Liver (tissue), 8 donors: ENCODE measurements at regions not wholly inside any gene's neighbourhood (a gene's known extent, or its start where the extent isn't known, plus 50 kb on each side); places are given as distances from the start of the nearest gene placed in this dataset.

Experiments used
- DNase-seq: peaks from one replicate; pipeline ENCODE4 v3.0.0-alpha.2; 2017; ENCODE audit warnings: low spot score
- H3K27ac ChIP-seq, 2 donors: one replicate each; pipeline ENCODE4 v1.7.0; 2013; ENCODE audit warnings: inconsistent platforms in 2 of 2, low read length in 2 of 2, control low read depth in 1 of 2, low read depth in 1 of 2, mild to moderate bottlenecking in 1 of 2
- H3K27me3 ChIP-seq, 4 donors: one replicate each; pipeline versions ENCODE4 v1.6.1 to v1.7.0; 2013; ENCODE audit warnings: low read length in 3 of 4, inconsistent platforms in 1 of 4, mild to moderate bottlenecking in 1 of 4, moderate library complexity in 1 of 4; ENCODE audit not compliant: control insufficient read depth in 4 of 4, insufficient read depth in 4 of 4
- H3K36me3 ChIP-seq, 4 donors: one replicate each; pipeline versions ENCODE4 v1.6.1 to v1.7.0; 2013; ENCODE audit warnings: low read length in 3 of 4, mild to moderate bottlenecking in 3 of 4, low read depth in 1 of 4, moderate library complexity in 1 of 4; ENCODE audit not compliant: control insufficient read depth in 4 of 4, insufficient read depth in 3 of 4
- H3K4me1 ChIP-seq, 4 donors: one replicate each; pipeline versions ENCODE4 v1.6.1 to v1.7.0; 2013; ENCODE audit warnings: low read length in 3 of 4, mild to moderate bottlenecking in 3 of 4, moderate library complexity in 1 of 4; ENCODE audit not compliant: control insufficient read depth in 4 of 4, insufficient read depth in 4 of 4
- H3K4me3 ChIP-seq, 3 donors: one replicate each; pipeline versions ENCODE4 v1.6.1 to v1.7.0; 2013; ENCODE audit warnings: low read length in 3 of 3, control low read depth in 1 of 3, low read depth in 1 of 3, mild to moderate bottlenecking in 1 of 3
- H3K9ac ChIP-seq, 2 donors: one replicate each; pipeline ENCODE4 v1.7.0; 2013; ENCODE audit warnings: low read length in 2 of 2, mild to moderate bottlenecking in 2 of 2, moderate library complexity in 2 of 2, control low read depth in 1 of 2, low read depth in 1 of 2
- H3K9me3 ChIP-seq, 4 donors: one replicate each; pipeline versions ENCODE4 v1.6.1 to v1.7.0; 2013; ENCODE audit warnings: low read length in 3 of 4; ENCODE audit not compliant: control insufficient read depth in 4 of 4
- ATF3 ChIP-seq: IDR thresholded peaks from 2 replicates; pipeline ENCODE4 v1.6.1; 2016; ENCODE audit warnings: antibody characterized with exemption
- EGR1 ChIP-seq, 2 donors: IDR thresholded peaks; 2 replicates each; pipeline ENCODE4 v1.6.1; 2016 to 2018; ENCODE audit warnings: antibody characterized with exemption in 2 of 2, low read depth in 2 of 2
- FOXA1 ChIP-seq: IDR thresholded peaks from 2 replicates; pipeline ENCODE4 v1.6.1; 2016; ENCODE audit warnings: antibody characterized with exemption
- FOXA2 ChIP-seq: IDR thresholded peaks from 2 replicates; pipeline ENCODE4 v1.6.1; 2016; ENCODE audit warnings: antibody characterized with exemption
- GABPA ChIP-seq, 2 donors: IDR thresholded peaks in 1 of 2; conservative IDR thresholded peaks in 1 of 2; 2 replicates each; pipeline ENCODE4 v1.6.1; 2016; ENCODE audit warnings: antibody characterized with exemption in 2 of 2, mild to moderate bottlenecking in 1 of 2, moderate library complexity in 1 of 2
- HNF4A ChIP-seq, 2 donors: conservative IDR thresholded peaks; 2 replicates each; pipeline ENCODE4 v1.6.1; 2016; ENCODE audit warnings: antibody characterized with exemption in 2 of 2, mild to moderate bottlenecking in 2 of 2
- HNF4G ChIP-seq: IDR thresholded peaks from 2 replicates; pipeline ENCODE4 v1.6.1; 2016; ENCODE audit warnings: antibody characterized with exemption
- JUND ChIP-seq, 2 donors: IDR thresholded peaks; 2 replicates each; pipeline ENCODE4 v1.6.1; 2016; ENCODE audit warnings: antibody characterized with exemption in 2 of 2
- MAX ChIP-seq: IDR thresholded peaks from 2 replicates; pipeline ENCODE4 v1.6.1; 2016; ENCODE audit warnings: antibody characterized with exemption
- NR2F2 ChIP-seq: IDR thresholded peaks from 2 replicates; pipeline ENCODE4 v1.6.1; 2016; ENCODE audit warnings: antibody characterized with exemption
- RAD21 ChIP-seq, 2 donors: IDR thresholded peaks; 2 replicates each; pipeline ENCODE4 v1.6.1; 2016; ENCODE audit warnings: antibody characterized with exemption in 2 of 2, mild to moderate bottlenecking in 2 of 2
- RXRA ChIP-seq, 2 donors: IDR thresholded peaks; 2 replicates each; pipeline ENCODE4 v1.6.1; 2017 to 2018; ENCODE audit warnings: antibody characterized with exemption in 2 of 2, mild to moderate bottlenecking in 1 of 2
- SP1 ChIP-seq: IDR thresholded peaks from 2 replicates; pipeline ENCODE4 v1.6.1; 2018; ENCODE audit warnings: antibody characterized with exemption, mild to moderate bottlenecking
- TAF1 ChIP-seq: conservative IDR thresholded peaks from 2 replicates; pipeline ENCODE4 v1.6.1; 2016; ENCODE audit warnings: antibody characterized with exemption, mild to moderate bottlenecking
- YY1 ChIP-seq: IDR thresholded peaks from 2 replicates; pipeline ENCODE4 v1.6.1; 2016; ENCODE audit warnings: antibody characterized with exemption, mild to moderate bottlenecking
- WGBS: extraction: QIAGEN DNeasy Blood & Tissue Kit; methylation state at CpG from one replicate; pipeline ENCODE4 v1.1.7; 2013; 5-methylcytosine and 5-hydroxymethylcytosine counted together
- TF ChIP-seq, protein P1 (sequence below): IDR thresholded peaks from 2 replicates; pipeline ENCODE4 v1.6.1; 2016; ENCODE audit warnings: antibody characterized with exemption, mild to moderate bottlenecking
- TF ChIP-seq, protein P2 (sequence below): IDR thresholded peaks from 2 replicates; pipeline ENCODE4 v1.6.1; 2016; ENCODE audit warnings: antibody characterized with exemption
- TF ChIP-seq, protein P3 (sequence below): fragments of 150-350 bp; IDR thresholded peaks from 2 replicates; pipeline ENCODE4 v1.5.1; 2017; ENCODE audit warnings: improper control_type of control experiment, low read depth, low read length; ENCODE audit not compliant: missing input control
- donor health status: healthy.
- donor health status: healthy.
- donor health status: healthy.
- donor health status: healthy.
- donor health status: healthy.

DNA sequence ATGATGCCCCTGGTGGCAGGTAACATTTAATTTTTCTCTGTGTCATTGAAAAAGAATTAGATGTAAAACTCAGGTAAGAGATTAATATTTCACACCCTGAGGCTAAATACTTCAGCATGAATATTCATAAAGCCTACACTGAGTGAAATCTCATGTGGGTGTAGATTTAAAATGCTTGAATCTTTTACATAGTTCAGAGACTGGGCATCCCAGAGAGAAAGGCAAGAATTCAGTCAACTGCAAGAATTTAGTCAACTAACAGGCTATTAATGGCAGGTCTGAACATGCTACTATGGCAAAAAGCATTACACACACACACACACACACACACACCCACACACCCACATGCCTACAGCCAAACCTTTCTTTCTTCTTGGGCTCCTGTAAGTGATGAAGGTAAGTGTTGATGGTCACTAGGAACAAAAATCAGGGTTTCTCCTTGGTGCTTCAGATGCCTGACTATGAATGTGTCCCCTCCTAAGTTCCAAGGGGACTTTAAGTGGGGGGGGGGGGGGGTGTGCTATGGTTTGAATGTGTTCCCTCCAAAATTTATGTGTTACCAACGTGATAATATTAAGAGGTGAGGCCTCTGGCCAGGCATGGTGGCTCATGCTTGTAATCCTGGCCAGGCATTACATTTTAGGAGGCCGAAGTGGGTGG is 63.7 kb upstream of the PSMD7 start:
- Histone ChIP-seq H3K9ac (no peak overlapping the region), H3K27ac (no peak overlapping the region), H3K9me3 (no peaks in the 10 kb centered on the region), H3K4me3 (no peak overlapping the region), H3K36me3 (no peaks in the 10 kb centered on the region), H3K27me3 (no peaks in the 10 kb centered on the region), H3K4me1 (no peaks in the 10 kb centered on the region)
- DNase-seq, result no peak
- TF ChIP-seq, protein P1, sequence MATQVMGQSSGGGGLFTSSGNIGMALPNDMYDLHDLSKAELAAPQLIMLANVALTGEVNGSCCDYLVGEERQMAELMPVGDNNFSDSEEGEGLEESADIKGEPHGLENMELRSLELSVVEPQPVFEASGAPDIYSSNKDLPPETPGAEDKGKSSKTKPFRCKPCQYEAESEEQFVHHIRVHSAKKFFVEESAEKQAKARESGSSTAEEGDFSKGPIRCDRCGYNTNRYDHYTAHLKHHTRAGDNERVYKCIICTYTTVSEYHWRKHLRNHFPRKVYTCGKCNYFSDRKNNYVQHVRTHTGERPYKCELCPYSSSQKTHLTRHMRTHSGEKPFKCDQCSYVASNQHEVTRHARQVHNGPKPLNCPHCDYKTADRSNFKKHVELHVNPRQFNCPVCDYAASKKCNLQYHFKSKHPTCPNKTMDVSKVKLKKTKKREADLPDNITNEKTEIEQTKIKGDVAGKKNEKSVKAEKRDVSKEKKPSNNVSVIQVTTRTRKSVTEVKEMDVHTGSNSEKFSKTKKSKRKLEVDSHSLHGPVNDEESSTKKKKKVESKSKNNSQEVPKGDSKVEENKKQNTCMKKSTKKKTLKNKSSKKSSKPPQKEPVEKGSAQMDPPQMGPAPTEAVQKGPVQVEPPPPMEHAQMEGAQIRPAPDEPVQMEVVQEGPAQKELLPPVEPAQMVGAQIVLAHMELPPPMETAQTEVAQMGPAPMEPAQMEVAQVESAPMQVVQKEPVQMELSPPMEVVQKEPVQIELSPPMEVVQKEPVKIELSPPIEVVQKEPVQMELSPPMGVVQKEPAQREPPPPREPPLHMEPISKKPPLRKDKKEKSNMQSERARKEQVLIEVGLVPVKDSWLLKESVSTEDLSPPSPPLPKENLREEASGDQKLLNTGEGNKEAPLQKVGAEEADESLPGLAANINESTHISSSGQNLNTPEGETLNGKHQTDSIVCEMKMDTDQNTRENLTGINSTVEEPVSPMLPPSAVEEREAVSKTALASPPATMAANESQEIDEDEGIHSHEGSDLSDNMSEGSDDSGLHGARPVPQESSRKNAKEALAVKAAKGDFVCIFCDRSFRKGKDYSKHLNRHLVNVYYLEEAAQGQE, result no peak
- TF ChIP-seq JUND (IDR thresholded peaks at IDR 0.05) (no peak), TAF1 (no peak), RXRA (IDR thresholded peaks at IDR 0.05) (no peak), YY1 (no peak), SP1 (no peak), MAX (no peak), HNF4A (conservative IDR thresholded peaks at IDR 0.05) (no peak), ATF3 (no peak), NR2F2 (no peak), HNF4G (no peak), FOXA2 (no peak), GABPA (IDR thresholded peaks at IDR 0.05 in 1 of 2, conservative IDR thresholded peaks at IDR 0.05 in 1 of 2) (no peak), FOXA1 (no peak)
- TF ChIP-seq, protein P2, sequence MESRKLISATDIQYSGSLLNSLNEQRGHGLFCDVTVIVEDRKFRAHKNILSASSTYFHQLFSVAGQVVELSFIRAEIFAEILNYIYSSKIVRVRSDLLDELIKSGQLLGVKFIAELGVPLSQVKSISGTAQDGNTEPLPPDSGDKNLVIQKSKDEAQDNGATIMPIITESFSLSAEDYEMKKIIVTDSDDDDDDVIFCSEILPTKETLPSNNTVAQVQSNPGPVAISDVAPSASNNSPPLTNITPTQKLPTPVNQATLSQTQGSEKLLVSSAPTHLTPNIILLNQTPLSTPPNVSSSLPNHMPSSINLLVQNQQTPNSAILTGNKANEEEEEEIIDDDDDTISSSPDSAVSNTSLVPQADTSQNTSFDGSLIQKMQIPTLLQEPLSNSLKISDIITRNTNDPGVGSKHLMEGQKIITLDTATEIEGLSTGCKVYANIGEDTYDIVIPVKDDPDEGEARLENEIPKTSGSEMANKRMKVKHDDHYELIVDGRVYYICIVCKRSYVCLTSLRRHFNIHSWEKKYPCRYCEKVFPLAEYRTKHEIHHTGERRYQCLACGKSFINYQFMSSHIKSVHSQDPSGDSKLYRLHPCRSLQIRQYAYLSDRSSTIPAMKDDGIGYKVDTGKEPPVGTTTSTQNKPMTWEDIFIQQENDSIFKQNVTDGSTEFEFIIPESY, result no peak
- TF ChIP-seq, protein P3, sequence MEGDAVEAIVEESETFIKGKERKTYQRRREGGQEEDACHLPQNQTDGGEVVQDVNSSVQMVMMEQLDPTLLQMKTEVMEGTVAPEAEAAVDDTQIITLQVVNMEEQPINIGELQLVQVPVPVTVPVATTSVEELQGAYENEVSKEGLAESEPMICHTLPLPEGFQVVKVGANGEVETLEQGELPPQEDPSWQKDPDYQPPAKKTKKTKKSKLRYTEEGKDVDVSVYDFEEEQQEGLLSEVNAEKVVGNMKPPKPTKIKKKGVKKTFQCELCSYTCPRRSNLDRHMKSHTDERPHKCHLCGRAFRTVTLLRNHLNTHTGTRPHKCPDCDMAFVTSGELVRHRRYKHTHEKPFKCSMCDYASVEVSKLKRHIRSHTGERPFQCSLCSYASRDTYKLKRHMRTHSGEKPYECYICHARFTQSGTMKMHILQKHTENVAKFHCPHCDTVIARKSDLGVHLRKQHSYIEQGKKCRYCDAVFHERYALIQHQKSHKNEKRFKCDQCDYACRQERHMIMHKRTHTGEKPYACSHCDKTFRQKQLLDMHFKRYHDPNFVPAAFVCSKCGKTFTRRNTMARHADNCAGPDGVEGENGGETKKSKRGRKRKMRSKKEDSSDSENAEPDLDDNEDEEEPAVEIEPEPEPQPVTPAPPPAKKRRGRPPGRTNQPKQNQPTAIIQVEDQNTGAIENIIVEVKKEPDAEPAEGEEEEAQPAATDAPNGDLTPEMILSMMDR, result no peak
- WGBS, result 76% methylated on average over 2 of the region's 2 CpGs

- no peak for DNase-seq
- WGBS, result 91% methylated on average over 6 of the region's 6 CpGs
- no peak overlapping the region for H3K4me3 ChIP-seq
- H3K36me3 ChIP-seq, result no peaks in the 10 kb centered on the region
- no peak overlapping the region for H3K9ac ChIP-seq
- H3K4me1 ChIP-seq, result no peaks in the 10 kb centered on the region
- H3K9me3 ChIP-seq, result no peaks in the 10 kb centered on the region
- no peak overlapping the region for H3K27ac ChIP-seq
- no peaks in the 10 kb centered on the region for H3K27me3 ChIP-seq
- TF ChIP-seq HNF4A (conservative IDR thresholded peaks at IDR 0.05), result no peak
- no peak for TF ChIP-seq EGR1 (IDR thresholded peaks at IDR 0.05; ENCODE audit: low read depth in 2 of 2)
- TF ChIP-seq, protein P3, result no peak
- TF ChIP-seq RXRA (IDR thresholded peaks at IDR 0.05), result no peak
- TF ChIP-seq JUND (IDR thresholded peaks at IDR 0.05), result no peak
- no peak for TF ChIP-seq RAD21 (IDR thresholded peaks at IDR 0.05)
- TF ChIP-seq, protein P2, result no peak
- no peak for TF ChIP-seq ATF3
- TF ChIP-seq FOXA2, result no peak
- no peak for TF ChIP-seq TAF1
- TF ChIP-seq MAX, result no peak
- TF ChIP-seq NR2F2, result no peak
- TF ChIP-seq HNF4G, result no peak
These were observed 66.5 kb upstream of the PSMD7 start for GRCh38 chr16:74230126-74230525.
